ENCODE measurements at regions not wholly inside any gene's neighbourhood (a gene's known extent, or its start where the extent isn't known, plus 50 kb on each side); places are given as distances from the start of the nearest gene placed in this dataset.
"Not testable (repeated sequence)": the region's sequence is repeated elsewhere in the genome, so short reads cannot be mapped to it uniquely, and the experiment has no call there.

- DNase-seq: peak; percentile 15 to 40
These were observed 121.7 kb downstream of the NREP start for GRCh38 chr5:111635151-111635902.

- DNase-seq: no peak
These were observed 119.0 kb upstream of the STARD4 start for GRCh38 chr5:111631328-111631727.

- DNase-seq: no peak
These were observed 116.6 kb upstream of the STARD4 start for GRCh38 chr5:111628901-111629300.

GRCh38 chr5:111627862-111628261 lies 115.5 kb upstream of the STARD4 start:
- DNase-seq: no peak

GRCh38 chr5:111626473-111627148 lies 114.3 kb upstream of the STARD4 start:
- DNase-seq: no peak

- no peak for DNase-seq
These were observed 106.4 kb upstream of the STARD4 start for GRCh38 chr5:111618623-111619271.

- no peak for DNase-seq
These were observed 102.7 kb upstream of the STARD4 start for GRCh38 chr5:111615054-111615453.

GRCh38 chr5:111612013-111612630 lies 99.8 kb upstream of the STARD4 start:
- DNase-seq: not testable (repeated sequence)

- no peak for DNase-seq
These were observed 93.9 kb upstream of the STARD4 start for GRCh38 chr5:111606194-111606593.

GRCh38 chr5:111603446-111603827 lies 91.1 kb upstream of the STARD4 start:
- DNase-seq: peak; percentile 88 to 91

GRCh38 chr5:111602817-111603445 lies 90.6 kb upstream of the STARD4 start:
- DNase-seq: no peak

- no peak for DNase-seq
These were observed 86.7 kb upstream of the STARD4 start for GRCh38 chr5:111598996-111599395.

- DNase-seq: no peak
These were observed 85.2 kb upstream of the STARD4 start for GRCh38 chr5:111597491-111597890.

GRCh38 chr5:111596705-111597104 lies 84.4 kb upstream of the STARD4 start:
- no peak for DNase-seq

- DNase-seq: no peak
These were observed 83.1 kb upstream of the STARD4 start for GRCh38 chr5:111595425-111595824.

GRCh38 chr5:111589316-111589715 lies 77.0 kb upstream of the STARD4 start:
- DNase-seq: peak in 1 of 2 donors; percentile 6

GRCh38 chr5:111587728-111588127 lies 75.4 kb upstream of the STARD4 start:
- no peak for DNase-seq

GRCh38 chr5:111585946-111586345 lies 73.6 kb upstream of the STARD4 start:
- DNase-seq: no peak

- DNase-seq: no peak
These were observed 73.0 kb upstream of the STARD4 start for GRCh38 chr5:111585291-111585690.

GRCh38 chr5:111584651-111585050 lies 72.3 kb upstream of the STARD4 start:
- DNase-seq: no peak

- DNase-seq: no peak
These were observed 71.4 kb upstream of the STARD4 start for GRCh38 chr5:111583758-111584203.

Data from right lung (tissue), 2 donors.